ENCODE measurements at regions not wholly inside any gene's neighbourhood (a gene's known extent, or its start where the extent isn't known, plus 50 kb on each side); places are given as distances from the start of the nearest gene placed in this dataset.

- Histone ChIP-seq H3K56ac (ENCODE audit: extremely low read depth, insufficient read depth, low read length) (no peak overlapping the region), H3K36me3 (ENCODE audit: control insufficient read depth, insufficient read depth, low read length) (no peaks in the 10 kb centered on the region), H2BK5ac (ENCODE audit: low read depth, low read length, poor library complexity, severe bottlenecking) (no peak overlapping the region), H2BK20ac (ENCODE audit: low read depth, low read length) (no peak overlapping the region), H3K18ac (ENCODE audit: low read depth, low read length) (no peak overlapping the region), H3K23ac (ENCODE audit: low read depth, low read length) (no peak overlapping the region), H3K27me3 (ENCODE audit: control insufficient read depth, insufficient read depth, low read length) (no peaks in the 10 kb centered on the region), H3K79me1 (ENCODE audit: low read depth in 1 of 2, low read length in 2 of 2) (no peaks in the 10 kb centered on the region), H4K8ac (ENCODE audit: low read depth in 2 of 2, low read length in 2 of 2) (no peak overlapping the region), H2AK5ac (ENCODE audit: low read depth, low read length) (no peak overlapping the region), H2AFZ (replicated peaks; ENCODE audit: low read length, poor library complexity) (no peak overlapping the region), H4K91ac (ENCODE audit: insufficient read depth, low read depth, low read length) (no peak overlapping the region), H4K20me1 (ENCODE audit: insufficient read depth, low read length) (no peaks in the 10 kb centered on the region), H3K9ac (ENCODE audit: low read depth, low read length) (no peak overlapping the region), H3K4me2 (ENCODE audit: low read depth, low read length) (no peak overlapping the region), H4K5ac (ENCODE audit: low read depth, low read length) (no peak overlapping the region), H2BK120ac (ENCODE audit: low read depth, low read length) (no peak overlapping the region), H3K4me3 (ENCODE audit: insufficient read depth, low read depth, low read length) (no peak overlapping the region), H3K27ac (ENCODE audit: insufficient read depth, low read length) (no peak overlapping the region), H3K9me1 (ENCODE audit: insufficient read depth, low read length) (no peaks in the 10 kb centered on the region), H3K9me3 (ENCODE audit: control insufficient read depth, insufficient read depth, low read length) (peaks cover 3% of the 10 kb centered on the region; the same call in 1 of the 2 replicates), H3K4me1 (ENCODE audit: control insufficient read depth, insufficient read depth, low read length) (no peaks in the 10 kb centered on the region), H3K4ac (ENCODE audit: low read depth, low read length) (no peak overlapping the region), H3K14ac (replicated peaks; ENCODE audit: low read depth, low read length) (no peak overlapping the region), H2BK15ac (ENCODE audit: low read depth, low read length) (no peak overlapping the region), H2AK9ac (replicated peaks; ENCODE audit: low read depth, low read length, poor library complexity) (no peak overlapping the region)
- ChIA-PET CTCF (no interaction called here), POLR2A (ENCODE audit: unreplicated experiment) (no interaction called here)
- no peak for TF ChIP-seq RFX5 (IDR thresholded peaks at IDR 0.05; ENCODE audit: low read depth, low read length)
- no CpG with 5 or more reads among the region's 2 CpGs for WGBS, 2 experiments (ENCODE audit: extremely low coverage in 2 of 2, insufficient read length in 1 of 2)
- in situ Hi-C loops (cut with MboI; ENCODE audit: low sequenced_read_pairs): no loop called here
- BruUV-seq (replicated peaks): no TSS peak
- dilution Hi-C loops (cut with HindIII; ENCODE audit: low sequenced_read_pairs, unreplicated experiment): no loop called here
- intact Hi-C loops (cut with micrococcal nuclease): no loop called here
- no peak for DNase-seq
- ATAC-seq (ENCODE audit: low read depth): no peak
These were observed 633.6 kb downstream of the TMTC2 start for GRCh38 chr12:83320350-83320749.

All from IMR-90 (cell line).